Endothelial cell of umbilical vein (primary cell): ENCODE measurements at regions not wholly inside any gene's neighbourhood (a gene's known extent, or its start where the extent isn't known, plus 50 kb on each side); places are given as distances from the start of the nearest gene placed in this dataset.
"Not testable (repeated sequence)": the region's sequence is repeated elsewhere in the genome, so short reads cannot be mapped to it uniquely, and the experiment has no call there.

Experiments
- BruUV-seq: library from RNA; stranded (reverse); fragments of 400-500 nt; replicated peaks from 2 replicates; lab custom pipeline; 2021; lab: Mats Ljungman, UMichigan
- CTCF ChIA-PET: fragments of 300-600, 350-600 bp; sonication (Branson Sonifier 250); formaldehyde crosslinking; loops from one replicate; lab custom pipeline; 2021; ENCODE audit warnings: antibody characterized with exemption, inconsistent platforms; lab: Charles Lee
- POLR2A ChIA-PET: fragments of 300-600, 350-600 bp; sonication (Branson Sonifier 250); formaldehyde crosslinking; loops from one replicate; lab custom pipeline; 2021; ENCODE audit warnings: antibody characterized with exemption, inconsistent platforms; lab: Charles Lee
- DNase-seq: peaks from one replicate; pipeline ENCODE4 v3.0.0-alpha.2; 2011; ENCODE audit warnings: low read depth, low spot score
- FAIRE-seq: peaks from 2 replicates; lab custom pipeline; 2011; peaks lifted over from hg19 to GRCh38; lab: Jason Lieb, UNC
- H2AFZ ChIP-seq: 2 replicates; pipeline ENCODE4 v1.6.0; 2012; ENCODE audit warnings: low read depth, low read length, control low read depth, inconsistent platforms
- H3K27ac ChIP-seq: 2 replicates; pipeline ENCODE4 v1.5.1; 2011; ENCODE audit warnings: low read depth, mild to moderate bottlenecking, control low read depth, low read length, moderate library complexity; ENCODE audit not compliant: insufficient read depth
- H3K27me3 ChIP-seq, 2 experiments: 2 replicates each; pipeline versions ENCODE4 v1.6.0 to v1.6.1; 2011; ENCODE audit warnings: low read length in 2 of 2, mixed read lengths in 1 of 2; ENCODE audit not compliant: control insufficient read depth in 2 of 2, insufficient read depth in 2 of 2
- H3K36me3 ChIP-seq, 2 experiments: 2 replicates in 1 of 2; 3 replicates in 1 of 2; pipeline ENCODE4 v1.5.1; 2011; ENCODE audit warnings: low read length in 2 of 2, mild to moderate bottlenecking in 1 of 2, moderate library complexity in 1 of 2; ENCODE audit not compliant: control insufficient read depth in 2 of 2, insufficient read depth in 2 of 2; ENCODE audit errors: extremely low read depth in 1 of 2
- H3K4me1 ChIP-seq: 3 replicates; pipeline ENCODE4 v1.5.1; 2011; ENCODE audit warnings: mild to moderate bottlenecking, low read length; ENCODE audit not compliant: control insufficient read depth, insufficient read depth; ENCODE audit errors: extremely low read depth
- H3K4me2 ChIP-seq: 2 replicates; pipeline ENCODE4 v1.6.1; 2011; ENCODE audit warnings: low read length, control low read depth, mixed read lengths; ENCODE audit not compliant: insufficient read depth
- H3K4me3 ChIP-seq, 3 experiments: fragments of 200-600 bp in 1 of 3; sonication (generic), shearing (Covaris generic) in 1 of 3; replicated peaks in 1 of 3; 2 replicates each; pipeline ENCODE4 v1.5.1; 2011 to 2016; ENCODE audit warnings: control low read depth in 3 of 3, low read length in 3 of 3, mild to moderate bottlenecking in 2 of 3, inconsistent platforms in 1 of 3, low read depth in 1 of 3, moderate library complexity in 1 of 3; ENCODE audit not compliant: insufficient read depth in 1 of 3
- H3K79me2 ChIP-seq: 2 replicates; pipeline ENCODE4 v1.6.0; 2012; ENCODE audit warnings: low read length, inconsistent platforms; ENCODE audit not compliant: control insufficient read depth, insufficient read depth
- H3K9ac ChIP-seq: replicated peaks from 2 replicates; pipeline ENCODE3; 2011; ENCODE audit warnings: low read length, control low read depth; ENCODE audit not compliant: insufficient read depth; ENCODE audit errors: extremely low read depth
- H3K9me1 ChIP-seq: replicated peaks from 3 replicates; pipeline ENCODE4 v1.6.0; 2011; ENCODE audit warnings: mild to moderate bottlenecking, low read length; ENCODE audit not compliant: control insufficient read depth, insufficient read depth; ENCODE audit errors: extremely low read depth
- H3K9me3 ChIP-seq: replicated peaks from 2 replicates; pipeline ENCODE4 v1.5.1; 2012; ENCODE audit warnings: low read length, inconsistent platforms; ENCODE audit not compliant: control insufficient read depth, insufficient read depth
- H4K20me1 ChIP-seq: replicated peaks from 2 replicates; pipeline ENCODE3; 2011; ENCODE audit warnings: mild to moderate bottlenecking, low read length; ENCODE audit not compliant: control insufficient read depth, insufficient read depth; ENCODE audit errors: extremely low read depth
- CTCF ChIP-seq, 2 donors: IDR thresholded peaks; 1 replicate in 1 of 2; 2 replicates in 1 of 2; pipeline ENCODE4 v1.5.1; 2011; ENCODE audit warnings: low read length in 2 of 2, mild to moderate bottlenecking in 2 of 2, moderate library complexity in 2 of 2, control low read depth in 1 of 2, inconsistent platforms in 1 of 2, low read depth in 1 of 2; ENCODE audit not compliant: insufficient read depth in 1 of 2; ENCODE audit errors: extremely low read depth in 1 of 2
- EZH2 ChIP-seq: IDR thresholded peaks from 2 replicates; pipeline ENCODE4 v1.6.1; 2012; ENCODE audit warnings: borderline replicate concordance, low read depth, mild to moderate bottlenecking, moderate library complexity, low read length, inconsistent platforms; ENCODE audit not compliant: severe bottlenecking
- FOS ChIP-seq: IDR thresholded peaks from 2 replicates; pipeline ENCODE4 v1.6.1; 2011; ENCODE audit warnings: mild to moderate bottlenecking, low read length, moderate library complexity, borderline replicate concordance; ENCODE audit not compliant: insufficient read depth
- GATA2 ChIP-seq: IDR thresholded peaks from 2 replicates; pipeline ENCODE4 v1.7.0; 2011; ENCODE audit warnings: low read depth, mild to moderate bottlenecking, moderate library complexity, mixed read lengths, low read length; ENCODE audit not compliant: insufficient read length, insufficient read depth
- JUN ChIP-seq: IDR thresholded peaks from 2 replicates; pipeline ENCODE4 v1.6.1; 2011; ENCODE audit warnings: borderline replicate concordance, low read depth; ENCODE audit not compliant: insufficient read length, insufficient read depth
- MAX ChIP-seq: IDR thresholded peaks from 2 replicates; pipeline ENCODE4 v1.6.1; 2011; ENCODE audit not compliant: insufficient read depth, insufficient read length
- MYC ChIP-seq: IDR thresholded peaks from one replicate; pipeline ENCODE4 v1.6.1; 2011; ENCODE audit warnings: mild to moderate bottlenecking, low read depth, low read length
- POLR2A ChIP-seq: IDR thresholded peaks from 2 replicates; pipeline ENCODE4 v1.6.1; 2012; ENCODE audit warnings: low read depth, mild to moderate bottlenecking, control low read depth, low read length
- POLR2AphosphoS5 ChIP-seq: IDR thresholded peaks from 2 replicates; pipeline ENCODE4 v1.6.1; 2012; ENCODE audit warnings: low read depth, mild to moderate bottlenecking, control low read depth, low read length, moderate library complexity; ENCODE audit not compliant: insufficient read depth
- dilution Hi-C: fragments of 300-500 bp; cut with MboI; formaldehyde crosslinking; loops from one replicate; pipeline ENCODE4 v1.15.0; 2019; ENCODE audit warnings: low sequenced_read_pairs; ENCODE audit not compliant: extremely low pct_ligation_motif_present
- intact Hi-C: fragments of 100-400 bp; cut with micrococcal nuclease; formaldehyde crosslinking; loops from one replicate; pipeline ENCODE4 v1.10.0; 2022

- dilution Hi-C loops = no loop called here
- POLR2A ChIA-PET = no interaction called here
- Histone ChIP-seq H3K79me2 (no peaks in the 10 kb centered on the region), H3K4me2 (no peak overlapping the region), H3K4me3 (no peak overlapping the region), H2AFZ (no peak overlapping the region), H3K4me1 (no peaks in the 10 kb centered on the region), H3K36me3 (no peaks in the 10 kb centered on the region), H4K20me1 (no peaks in the 10 kb centered on the region), H3K9ac (no peak overlapping the region), H3K27ac (no peak overlapping the region), H3K9me1 (no peaks in the 10 kb centered on the region), H3K27me3 (no peaks in the 10 kb centered on the region), H3K9me3 (no peaks in the 10 kb centered on the region)
- TF ChIP-seq JUN = no peak
- no peak for TF ChIP-seq FOS
- TF ChIP-seq GATA2 = no peak
- TF ChIP-seq MYC = no peak
- no peak for TF ChIP-seq POLR2AphosphoS5
- no peak for TF ChIP-seq MAX
- no peak for TF ChIP-seq CTCF (IDR thresholded peaks at IDR 0.05; ENCODE audit: extremely low read depth in 1 of 2, insufficient read depth in 1 of 2, low read depth in 1 of 2, low read length in 2 of 2)
- TF ChIP-seq POLR2A = no peak
- no peak for TF ChIP-seq EZH2
- no TSS peak for BruUV-seq
- CTCF ChIA-PET = no interaction called here
- no peak for DNase-seq
- intact Hi-C loops = no loop called here
- FAIRE-seq = no peak
Measured at GRCh38 chr10:22086730-22087401, 83.3 kb upstream of the DNAJC1 start.

GRCh38 chr10:22079921-22080320 is 76.4 kb upstream of the DNAJC1 start:
- H3K9me1 ChIP-seq, H3K27me3 ChIP-seq, H3K4me3 ChIP-seq, H3K9ac ChIP-seq, BruUV-seq, POLR2A ChIA-PET, H3K36me3 ChIP-seq, intact Hi-C loops, H3K4me2 ChIP-seq, dilution Hi-C loops, H3K27ac ChIP-seq, H3K9me3 ChIP-seq, H2AFZ ChIP-seq, DNase-seq, FAIRE-seq, H4K20me1 ChIP-seq, H3K79me2 ChIP-seq, H3K4me1 ChIP-seq: not testable (repeated sequence)
- CTCF ChIA-PET = interaction anchor here (1.0 to 1.2 kb wide), 2 partner anchors 24 to 909 kb away, joined by 3 to 5 read pairs; no protein-coding TSS in a partner anchor
